Upper lobe of left lung (tissue), 6 donors: ENCODE measurements at regions not wholly inside any gene's neighbourhood (a gene's known extent, or its start where the extent isn't known, plus 50 kb on each side); places are given as distances from the start of the nearest gene placed in this dataset.

Source experiments
- ATAC-seq, 2 donors: fragments of 200-7000 bp; cut with Tn5 transposase; one replicate each; pipeline ENCODE4 v1.9.1; 2022; ENCODE audit warnings: mild to moderate bottlenecking in 2 of 2, moderate library complexity in 2 of 2; ENCODE audit not compliant: low FRiP score in 2 of 2
- DNase-seq, 2 donors: peaks; one replicate each; pipeline ENCODE4 v3.0.0-alpha.2; 2019 to 2020
- H3K27ac ChIP-seq, 4 donors: fragments of 200-600 bp; sonication (generic); one replicate each; pipeline ENCODE4 v1.5.1; 2016 to 2019
- H3K27me3 ChIP-seq, 4 donors: fragments of 200-600 bp; sonication (generic); one replicate each; pipeline ENCODE4 v1.5.1; 2017 to 2019
- H3K36me3 ChIP-seq, 4 donors: fragments of 200-600 bp; sonication (generic); one replicate each; pipeline ENCODE4 v1.5.1; 2016 to 2019
- H3K4me1 ChIP-seq, 4 donors: fragments of 200-600 bp; sonication (generic); one replicate each; pipeline ENCODE4 v1.5.1; 2018 to 2019
- H3K4me3 ChIP-seq, 4 donors: fragments of 200-600 bp; sonication (generic); one replicate each; pipeline ENCODE4 v1.5.1; 2017 to 2019; ENCODE audit warnings: mild to moderate bottlenecking in 2 of 4, moderate library complexity in 1 of 4
- H3K9me3 ChIP-seq, 4 donors: fragments of 200-600 bp; sonication (generic); one replicate each; pipeline ENCODE4 v1.5.1; 2018 to 2019
- CTCF ChIP-seq, 6 experiments: fragments of 450-650 bp in 4 of 6; fragments of 200-600 bp in 2 of 6; sonication (generic) in 2 of 6; IDR thresholded peaks; one replicate each; pipeline ENCODE4 v1.5.1; 2016 to 2019; ENCODE audit warnings: antibody characterized with exemption in 6 of 6
- EP300 ChIP-seq, 4 donors: sonication (generic); formaldehyde crosslinking; IDR thresholded peaks; one replicate each; pipeline ENCODE4 v1.5.1; 2017; ENCODE audit warnings: antibody characterized with exemption in 4 of 4, control low read depth in 2 of 4
- POLR2A ChIP-seq, 4 donors: fragments of 450-650 bp; IDR thresholded peaks; one replicate each; pipeline ENCODE4 v1.5.1; 2016 to 2017; ENCODE audit warnings: antibody characterized with exemption in 4 of 4, mild to moderate bottlenecking in 2 of 4
- POLR2AphosphoS5 ChIP-seq, 2 donors: sonication (generic); formaldehyde crosslinking; IDR thresholded peaks; one replicate each; pipeline ENCODE4 v1.5.1; 2017; ENCODE audit warnings: antibody characterized with exemption in 2 of 2
- WGBS, 2 donors: methylation state at CpG; one replicate each; pipeline ENCODE4 v1.1.5; 2017 to 2018; 5-methylcytosine and 5-hydroxymethylcytosine counted together
- donor health status: DM: no; HTN: no; CAD: no; lungs with moderate emphysema.
- donor health status: DM: no; HTN: yes; CAD: no; lungs with severe emphysema.

- H3K27ac ChIP-seq: no peak overlapping the region
- H3K36me3 ChIP-seq: no peaks in the 10 kb centered on the region
- peaks cover 3 to 16% (median 13%) of the 10 kb centered on the region in 4 donors for H3K4me1 ChIP-seq
- TF ChIP-seq EP300 (IDR thresholded peaks at IDR 0.05): no peak
- no peak for TF ChIP-seq CTCF (IDR thresholded peaks at IDR 0.05)
- no peak for TF ChIP-seq POLR2AphosphoS5 (IDR thresholded peaks at IDR 0.05)
- no peak for TF ChIP-seq POLR2A (IDR thresholded peaks at IDR 0.05)
- 95 to 97% methylated on average over 3 of the region's 3 CpGs for WGBS, 2 donors
- no peaks in the 10 kb centered on the region for H3K9me3 ChIP-seq
- no peaks in the 10 kb centered on the region for H3K27me3 ChIP-seq
- ATAC-seq (no peak), DNase-seq (no peak)
- H3K4me3 ChIP-seq: no peak overlapping the region
Observed at GRCh38 chr2:111696226-111696625, 187.8 kb downstream of the ANAPC1 start.

GRCh38 chr2:111697560-111697959 is 186.4 kb downstream of the ANAPC1 start:
- no peaks in the 10 kb centered on the region for H3K9me3 ChIP-seq
- H3K4me3 ChIP-seq: no peak overlapping the region
- DNase-seq (no peak), ATAC-seq (no peak)
- H3K36me3 ChIP-seq: no peaks in the 10 kb centered on the region
- no peaks in the 10 kb centered on the region for H3K27me3 ChIP-seq
- TF ChIP-seq POLR2A (IDR thresholded peaks at IDR 0.05) (no peak), CTCF (IDR thresholded peaks at IDR 0.05) (no peak), POLR2AphosphoS5 (IDR thresholded peaks at IDR 0.05) (no peak), EP300 (IDR thresholded peaks at IDR 0.05) (no peak)
- peaks cover 6 to 23% (median 16%) of the 10 kb centered on the region in 4 donors for H3K4me1 ChIP-seq
- no peak overlapping the region for H3K27ac ChIP-seq
- WGBS, 2 donors: 69 to 83% methylated on average over 8 of the region's 8 CpGs

- ATAC-seq: no peak
- TF ChIP-seq EP300 (IDR thresholded peaks at IDR 0.05): no peak
- TF ChIP-seq CTCF (IDR thresholded peaks at IDR 0.05): no peak
- no peak for TF ChIP-seq POLR2AphosphoS5 (IDR thresholded peaks at IDR 0.05)
- TF ChIP-seq POLR2A (IDR thresholded peaks at IDR 0.05): no peak
- WGBS, 2 donors: 85 to 89% methylated on average over 4 of the region's 4 CpGs
- no peak overlapping the region for H3K4me3 ChIP-seq
- peak overlapping the region in 1 of 4 donors; percentile 79 for H3K27ac ChIP-seq
- no peaks in the 10 kb centered on the region for H3K9me3 ChIP-seq
- H3K36me3 ChIP-seq: no peaks in the 10 kb centered on the region
- peaks cover 6 to 28% (median 18%) of the 10 kb centered on the region in 4 donors for H3K4me1 ChIP-seq
- no peaks in the 10 kb centered on the region for H3K27me3 ChIP-seq
- DNase-seq: no peak
Observed at GRCh38 chr2:111698089-111698488, 185.9 kb downstream of the ANAPC1 start.

- H3K9me3 ChIP-seq: no peaks in the 10 kb centered on the region
- DNase-seq: peak in 1 of 2 donors; percentile 88
- ATAC-seq: peak; percentile 91 to 94
- H3K36me3 ChIP-seq: no peaks in the 10 kb centered on the region
- no peaks in the 10 kb centered on the region for H3K27me3 ChIP-seq
- peak in 1 of 4 donors; percentile 33 for TF ChIP-seq POLR2A (IDR thresholded peaks at IDR 0.05)
- peak; percentile 66 to 73 for TF ChIP-seq POLR2AphosphoS5 (IDR thresholded peaks at IDR 0.05)
- peak in 2 of 4 donors; percentile 29 to 67 for TF ChIP-seq EP300 (IDR thresholded peaks at IDR 0.05)
- peak in 1 of 6 experiments; percentile 25 for TF ChIP-seq CTCF (IDR thresholded peaks at IDR 0.05)
- peaks cover 6 to 28% (median 18%) of the 10 kb centered on the region in 4 donors for H3K4me1 ChIP-seq
- peak overlapping the region in 2 of 4 donors; percentile 1 to 8 for H3K4me3 ChIP-seq
- 47 to 56% methylated on average over 13 of the region's 13 CpGs for WGBS, 2 donors
- peak overlapping the region in 2 of 4 donors; percentile 78 to 79 for H3K27ac ChIP-seq
Observed at GRCh38 chr2:111698743-111699554, 185.0 kb downstream of the ANAPC1 start.
